Left renal pelvis (tissue), 4 donors: ENCODE measurements at regions not wholly inside any gene's neighbourhood (a gene's known extent, or its start where the extent isn't known, plus 50 kb on each side); places are given as distances from the start of the nearest gene placed in this dataset.
"Not testable (repeated sequence)": the region's sequence is repeated elsewhere in the genome, so short reads cannot be mapped to it uniquely, and the experiment has no call there.

Experiments used
- DNase-seq, 4 donors: peaks; one replicate each; pipeline ENCODE4 v3.0.0-alpha.2; 2013; ENCODE audit warnings: low read depth in 4 of 4, low spot score in 3 of 4

GRCh38 chr7:136266457-136266856, 289.3 kb upstream of the MTPN start:
- no peak for DNase-seq

GRCh38 chr7:136264304-136264703, 287.1 kb upstream of the MTPN start:
- not testable (repeated sequence) for DNase-seq

- DNase-seq = not testable (repeated sequence)
Measured at GRCh38 chr7:136263112-136263860, 286.1 kb upstream of the MTPN start.

GRCh38 chr7:136260591-136260990, 283.4 kb upstream of the MTPN start:
- not testable (repeated sequence) for DNase-seq

GRCh38 chr7:136259074-136259473, 281.9 kb upstream of the MTPN start:
- DNase-seq = no peak

- no peak for DNase-seq
Measured at GRCh38 chr7:136256491-136256890, 279.3 kb upstream of the MTPN start.

GRCh38 chr7:136254148-136254547, 277.0 kb upstream of the MTPN start:
- no peak for DNase-seq

- no peak for DNase-seq
Measured at GRCh38 chr7:136251826-136252225, 274.7 kb upstream of the MTPN start.

- no peak for DNase-seq
Measured at GRCh38 chr7:136247211-136247610, 270.1 kb upstream of the MTPN start.

- DNase-seq = no peak
Measured at GRCh38 chr7:136245327-136246004, 268.3 kb upstream of the MTPN start.

GRCh38 chr7:136234040-136234439, 256.9 kb upstream of the MTPN start:
- DNase-seq = no peak

- DNase-seq = no peak
Measured at GRCh38 chr7:136230210-136230609, 253.1 kb upstream of the MTPN start.

GRCh38 chr7:136229790-136230189, 252.6 kb upstream of the MTPN start:
- DNase-seq = no peak

- no peak for DNase-seq
Measured at GRCh38 chr7:136228171-136228570, 251.0 kb upstream of the MTPN start.

- DNase-seq = no peak
Measured at GRCh38 chr7:136214356-136214755, 237.2 kb upstream of the MTPN start.

GRCh38 chr7:136213012-136213411, 235.9 kb upstream of the MTPN start:
- DNase-seq = no peak

GRCh38 chr7:136210664-136211063, 233.5 kb upstream of the MTPN start:
- no peak for DNase-seq

GRCh38 chr7:136210079-136210478, 232.9 kb upstream of the MTPN start:
- no peak for DNase-seq

- DNase-seq = no peak
Measured at GRCh38 chr7:136205956-136206355, 228.8 kb upstream of the MTPN start.

- no peak for DNase-seq
Measured at GRCh38 chr7:136198168-136198567, 221.0 kb upstream of the MTPN start.

- no peak for DNase-seq
Measured at GRCh38 chr7:136194878-136195277, 217.7 kb upstream of the MTPN start.

GRCh38 chr7:136193940-136194339, 216.8 kb upstream of the MTPN start:
- no peak for DNase-seq
